Fibroblast of lung (primary cell): ENCODE measurements at regions not wholly inside any gene's neighbourhood (a gene's known extent, or its start where the extent isn't known, plus 50 kb on each side); places are given as distances from the start of the nearest gene placed in this dataset.

Experiments used
- DNase-seq, 2 donors: peaks; one replicate each; pipeline versions ENCODE4 v3.0.0 to v3.0.0-alpha.2; 2010; ENCODE audit warnings: low read depth in 2 of 2
- H2AFZ ChIP-seq: 2 replicates; pipeline ENCODE4 v1.5.1; 2012; ENCODE audit warnings: low read length, control low read depth, inconsistent platforms
- H3K27ac ChIP-seq: 2 replicates; pipeline ENCODE4 v1.5.1; 2011; ENCODE audit warnings: low read length, control low read depth; ENCODE audit not compliant: insufficient read depth
- H3K27me3 ChIP-seq: 2 replicates; pipeline ENCODE4 v1.5.1; 2011; ENCODE audit warnings: mild to moderate bottlenecking, low read length; ENCODE audit not compliant: control insufficient read depth, insufficient read depth
- H3K36me3 ChIP-seq: 2 replicates; pipeline ENCODE4 v1.5.1; 2011; ENCODE audit warnings: low read length; ENCODE audit not compliant: control insufficient read depth, insufficient read depth
- H3K4me1 ChIP-seq: 2 replicates; pipeline ENCODE4 v1.5.1; 2011; ENCODE audit warnings: low read length; ENCODE audit not compliant: control insufficient read depth, insufficient read depth; ENCODE audit errors: extremely low read depth
- H3K4me2 ChIP-seq: 2 replicates; pipeline ENCODE4 v1.5.1; 2011; ENCODE audit warnings: low read length, control low read depth; ENCODE audit not compliant: insufficient read depth; ENCODE audit errors: extremely low read depth
- H3K4me3 ChIP-seq, 4 experiments: fragments of 200-600 bp in 1 of 4; sonication (generic) in 1 of 4; replicated peaks in 1 of 4; 2 replicates each; pipeline ENCODE4 v1.5.1; 2011 to 2016; ENCODE audit warnings: low read length in 4 of 4, low read depth in 3 of 4, mild to moderate bottlenecking in 3 of 4, control low read depth in 2 of 4, inconsistent platforms in 1 of 4, mixed read lengths in 1 of 4; ENCODE audit not compliant: insufficient read depth in 1 of 4; ENCODE audit errors: control extremely low read depth in 1 of 4
- H3K79me2 ChIP-seq: 2 replicates; pipeline ENCODE4 v1.5.1; 2012; ENCODE audit warnings: mild to moderate bottlenecking, low read length, inconsistent platforms; ENCODE audit not compliant: control insufficient read depth, insufficient read depth
- H3K9ac ChIP-seq: 2 replicates; pipeline ENCODE4 v1.5.1; 2011; ENCODE audit warnings: mild to moderate bottlenecking, low read length, control low read depth; ENCODE audit not compliant: insufficient read depth
- H3K9me3 ChIP-seq: 2 replicates; pipeline ENCODE4 v1.5.1; 2012; ENCODE audit warnings: low read depth, low read length; ENCODE audit not compliant: control insufficient read depth, insufficient read depth
- H4K20me1 ChIP-seq: 2 replicates; pipeline ENCODE4 v1.5.1; 2011; ENCODE audit warnings: low read length; ENCODE audit not compliant: control insufficient read depth, insufficient read depth; ENCODE audit errors: extremely low read depth
- CTCF ChIP-seq, 2 donors: IDR thresholded peaks in 1 of 2; conservative IDR thresholded peaks in 1 of 2; 1 replicate in 1 of 2; 2 replicates in 1 of 2; pipeline ENCODE4 v1.5.1; 2011 to 2012; ENCODE audit warnings: low read length in 2 of 2, control low read depth in 1 of 2, inconsistent platforms in 1 of 2, low read depth in 1 of 2, mild to moderate bottlenecking in 1 of 2
- EZH2 ChIP-seq: IDR thresholded peaks from 2 replicates; pipeline ENCODE4 v1.5.1; 2012; ENCODE audit warnings: low read length, control low read depth, mild to moderate bottlenecking; ENCODE audit errors: missing control alignments

DNA sequence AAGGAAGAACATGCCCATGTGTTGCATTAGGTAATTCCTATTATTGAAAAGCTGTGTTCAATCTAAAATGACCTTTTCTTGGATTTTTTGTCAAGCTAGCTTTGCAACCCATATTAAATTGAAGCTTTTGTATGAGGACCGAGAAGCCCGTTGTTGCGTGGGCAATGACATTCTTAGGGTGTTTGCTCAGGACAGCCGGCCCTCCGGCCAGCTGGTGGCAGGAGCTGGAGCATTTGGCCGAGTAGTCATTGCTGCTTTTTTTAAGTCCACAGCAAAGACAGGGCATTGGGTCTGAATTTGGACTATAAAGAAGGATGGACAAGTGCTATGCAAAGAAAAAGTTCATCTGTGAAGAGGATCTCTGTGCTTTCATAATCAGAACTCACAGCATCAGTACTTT is 365.8 kb downstream of the SAMD5 start:
- Histone ChIP-seq H3K9me3 (no peaks in the 10 kb centered on the region), H4K20me1 (no peaks in the 10 kb centered on the region), H3K4me1 (no peaks in the 10 kb centered on the region), H3K36me3 (no peaks in the 10 kb centered on the region), H3K79me2 (no peaks in the 10 kb centered on the region), H3K27me3 (no peaks in the 10 kb centered on the region), H3K4me3 (no peak overlapping the region), H3K4me2 (no peak overlapping the region), H3K27ac (no peak overlapping the region), H3K9ac (no peak overlapping the region), H2AFZ (no peak overlapping the region)
- DNase-seq, result no peak
- no peak for TF ChIP-seq CTCF (conservative IDR thresholded peaks at IDR 0.05 in 1 of 2, IDR thresholded peaks at IDR 0.05 in 1 of 2; ENCODE audit: low read depth in 1 of 2, low read length in 2 of 2)
- TF ChIP-seq EZH2, result no peak

- Histone ChIP-seq H2AFZ (no peak overlapping the region), H3K36me3 (no peaks in the 10 kb centered on the region), H3K4me2 (no peak overlapping the region), H3K27me3 (no peaks in the 10 kb centered on the region), H3K9me3 (no peaks in the 10 kb centered on the region), H3K4me1 (no peaks in the 10 kb centered on the region), H3K9ac (no peak overlapping the region), H3K27ac (no peak overlapping the region), H3K4me3 (no peak overlapping the region), H4K20me1 (no peaks in the 10 kb centered on the region), H3K79me2 (no peaks in the 10 kb centered on the region)
- no peak for TF ChIP-seq EZH2
- TF ChIP-seq CTCF (conservative IDR thresholded peaks at IDR 0.05 in 1 of 2, IDR thresholded peaks at IDR 0.05 in 1 of 2; ENCODE audit: low read depth in 1 of 2, low read length in 2 of 2), result no peak
- no peak for DNase-seq
These were observed 370.6 kb downstream of the SAMD5 start for GRCh38 chr6:147879031-147879580.

DNA sequence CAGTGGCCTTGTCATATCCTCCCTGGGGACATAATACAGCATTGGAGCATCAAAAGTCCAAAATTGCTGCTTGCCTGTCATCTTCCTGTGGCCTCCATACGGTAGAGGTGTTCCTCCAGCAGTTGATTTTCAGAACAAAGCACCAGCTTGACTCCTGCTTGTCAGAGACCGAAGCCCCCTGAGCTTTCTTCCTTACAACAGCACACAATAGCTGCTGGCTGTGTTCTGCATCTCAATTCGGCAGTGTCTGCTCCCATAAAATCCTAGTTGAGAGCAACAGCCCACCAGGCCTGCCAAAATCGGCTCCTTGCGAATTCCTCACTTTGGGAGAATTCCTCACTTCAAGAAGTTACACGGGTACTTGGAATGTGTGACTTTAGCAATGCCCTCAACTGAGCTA is 372.9 kb downstream of the SAMD5 start:
- DNase-seq, result no peak
- Histone ChIP-seq H3K9ac (no peak overlapping the region), H2AFZ (no peak overlapping the region), H3K4me1 (no peaks in the 10 kb centered on the region), H3K79me2 (no peaks in the 10 kb centered on the region), H3K4me3 (no peak overlapping the region), H4K20me1 (no peaks in the 10 kb centered on the region), H3K36me3 (no peaks in the 10 kb centered on the region), H3K4me2 (no peak overlapping the region), H3K9me3 (no peaks in the 10 kb centered on the region), H3K27ac (no peak overlapping the region), H3K27me3 (no peaks in the 10 kb centered on the region)
- no peak for TF ChIP-seq EZH2
